ENCODE measurements at regions not wholly inside any gene's neighbourhood (a gene's known extent, or its start where the extent isn't known, plus 50 kb on each side); places are given as distances from the start of the nearest gene placed in this dataset.

GRCh38 chr7:106795877-106796231, 69.2 kb upstream of the PIK3CG start:
- TF ChIP-seq REST (IDR thresholded peaks at IDR 0.05; ENCODE audit: low read depth) (no peak), CREB1 (IDR thresholded peaks at IDR 0.05; ENCODE audit: low read depth) (no peak), RAD21 (IDR thresholded peaks at IDR 0.05; ENCODE audit: low read depth) (no peak), EP300 (IDR thresholded peaks at IDR 0.05; ENCODE audit: borderline replicate concordance) (no peak), MAX (IDR thresholded peaks at IDR 0.05) (no peak), ZBTB7A (IDR thresholded peaks at IDR 0.05; ENCODE audit: low read depth) (no peak), EGR1 (IDR thresholded peaks at IDR 0.05) (no peak), FOXM1 (IDR thresholded peaks at IDR 0.05; ENCODE audit: borderline replicate concordance, low read depth) (no peak), TAF1 (IDR thresholded peaks at IDR 0.05; ENCODE audit: low read depth) (no peak), TCF12 (IDR thresholded peaks at IDR 0.05; ENCODE audit: low read depth) (no peak), USF1 (IDR thresholded peaks at IDR 0.05) (no peak)

Data from Ishikawa (cell line).